WTC11 (cell line): ENCODE measurements at regions not wholly inside any gene's neighbourhood (a gene's known extent, or its start where the extent isn't known, plus 50 kb on each side); places are given as distances from the start of the nearest gene placed in this dataset.

Experiments used
- CREB1 ChIP-seq: sonication (generic); formaldehyde crosslinking; IDR thresholded peaks from 2 replicates; pipeline ENCODE4 v1.8.0; 2023; ENCODE audit warnings: mild to moderate bottlenecking, missing genetic modification reagents
- E2F4 ChIP-seq: sonication (generic); formaldehyde crosslinking; IDR thresholded peaks from 2 replicates; pipeline ENCODE4 v1.8.1; 2022; ENCODE audit warnings: low read depth, mild to moderate bottlenecking, moderate library complexity, missing genetic modification reagents, borderline replicate concordance
- FOXJ3 ChIP-seq: sonication (generic); formaldehyde crosslinking; IDR thresholded peaks from 2 replicates; pipeline ENCODE4 v1.9.0; 2021; ENCODE audit warnings: missing genetic modification reagents, mild to moderate bottlenecking, borderline replicate concordance
- FOXK1 ChIP-seq: sonication (generic); formaldehyde crosslinking; IDR thresholded peaks from 2 replicates; pipeline ENCODE4 v1.8.0; 2022; ENCODE audit warnings: mild to moderate bottlenecking, moderate library complexity, missing genetic modification reagents
- FOXP1 ChIP-seq: sonication (generic); formaldehyde crosslinking; IDR thresholded peaks from 2 replicates; pipeline ENCODE4 v1.8.0; 2022; ENCODE audit warnings: missing genetic modification reagents, mild to moderate bottlenecking, moderate library complexity, borderline replicate concordance
- HMGXB4 ChIP-seq: sonication (generic); formaldehyde crosslinking; IDR thresholded peaks from 2 replicates; pipeline ENCODE4 v1.8.1; 2023; ENCODE audit warnings: mild to moderate bottlenecking, moderate library complexity, missing genetic modification reagents
- OVOL2 ChIP-seq: fragments of 250-450 bp; sonication (Bioruptor Pico); IDR thresholded peaks from 2 replicates; pipeline ENCODE4 v1.9.0; 2021; ENCODE audit warnings: mild to moderate bottlenecking, borderline replicate concordance
- TEAD4 ChIP-seq: sonication (generic); formaldehyde crosslinking; IDR thresholded peaks from 2 replicates; pipeline ENCODE4 v1.8.0; 2022; ENCODE audit warnings: mild to moderate bottlenecking, missing genetic modification reagents
- USF1 ChIP-seq: sonication (generic); formaldehyde crosslinking; IDR thresholded peaks from 2 replicates; pipeline ENCODE4 v1.8.0; 2022; ENCODE audit warnings: mild to moderate bottlenecking, missing genetic modification reagents
- TF ChIP-seq, protein P1 (sequence below): sonication (generic); formaldehyde crosslinking; IDR thresholded peaks from 2 replicates; pipeline ENCODE4 v1.8.1; 2022; ENCODE audit warnings: mild to moderate bottlenecking, missing genetic modification reagents, moderate library complexity, borderline replicate concordance
- TF ChIP-seq, protein P2 (sequence below): fragments of 200-600 bp; IDR thresholded peaks from 2 replicates; pipeline ENCODE4 v1.8.0; 2022; ENCODE audit warnings: antibody characterized with exemption
- TF ChIP-seq, protein P3 (sequence below): sonication (generic); formaldehyde crosslinking; conservative IDR thresholded peaks from 2 replicates; pipeline ENCODE4 v1.8.1; 2023; ENCODE audit warnings: mild to moderate bottlenecking, low read depth, missing genetic modification reagents, moderate library complexity

DNA sequence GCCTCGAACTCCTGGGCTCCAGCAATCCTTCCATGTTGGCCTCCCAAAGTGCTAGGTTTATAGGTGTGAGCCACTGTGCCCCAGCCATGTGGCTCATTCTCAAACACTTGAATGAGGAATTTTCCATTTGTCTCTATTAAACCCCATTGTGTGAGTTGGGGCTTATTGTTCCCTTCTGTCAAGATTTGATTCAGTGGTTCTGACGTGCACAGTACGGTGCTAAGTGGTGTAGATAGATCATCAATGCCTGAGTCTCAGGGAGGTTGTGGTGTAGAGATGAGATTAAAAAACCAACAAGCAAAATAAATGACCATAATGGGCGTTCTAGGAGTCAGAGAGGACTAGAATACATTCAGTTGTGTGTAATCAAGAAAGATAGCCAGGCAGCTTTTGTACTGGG, 335.6 kb downstream of the PRL start:
- TF ChIP-seq, protein P1, sequence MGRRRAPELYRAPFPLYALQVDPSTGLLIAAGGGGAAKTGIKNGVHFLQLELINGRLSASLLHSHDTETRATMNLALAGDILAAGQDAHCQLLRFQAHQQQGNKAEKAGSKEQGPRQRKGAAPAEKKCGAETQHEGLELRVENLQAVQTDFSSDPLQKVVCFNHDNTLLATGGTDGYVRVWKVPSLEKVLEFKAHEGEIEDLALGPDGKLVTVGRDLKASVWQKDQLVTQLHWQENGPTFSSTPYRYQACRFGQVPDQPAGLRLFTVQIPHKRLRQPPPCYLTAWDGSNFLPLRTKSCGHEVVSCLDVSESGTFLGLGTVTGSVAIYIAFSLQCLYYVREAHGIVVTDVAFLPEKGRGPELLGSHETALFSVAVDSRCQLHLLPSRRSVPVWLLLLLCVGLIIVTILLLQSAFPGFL, result no peak
- TF ChIP-seq TEAD4 (CRISPR knock-in tag), result no peak
- no peak for TF ChIP-seq FOXP1 (CRISPR knock-in tag)
- TF ChIP-seq, protein P2, sequence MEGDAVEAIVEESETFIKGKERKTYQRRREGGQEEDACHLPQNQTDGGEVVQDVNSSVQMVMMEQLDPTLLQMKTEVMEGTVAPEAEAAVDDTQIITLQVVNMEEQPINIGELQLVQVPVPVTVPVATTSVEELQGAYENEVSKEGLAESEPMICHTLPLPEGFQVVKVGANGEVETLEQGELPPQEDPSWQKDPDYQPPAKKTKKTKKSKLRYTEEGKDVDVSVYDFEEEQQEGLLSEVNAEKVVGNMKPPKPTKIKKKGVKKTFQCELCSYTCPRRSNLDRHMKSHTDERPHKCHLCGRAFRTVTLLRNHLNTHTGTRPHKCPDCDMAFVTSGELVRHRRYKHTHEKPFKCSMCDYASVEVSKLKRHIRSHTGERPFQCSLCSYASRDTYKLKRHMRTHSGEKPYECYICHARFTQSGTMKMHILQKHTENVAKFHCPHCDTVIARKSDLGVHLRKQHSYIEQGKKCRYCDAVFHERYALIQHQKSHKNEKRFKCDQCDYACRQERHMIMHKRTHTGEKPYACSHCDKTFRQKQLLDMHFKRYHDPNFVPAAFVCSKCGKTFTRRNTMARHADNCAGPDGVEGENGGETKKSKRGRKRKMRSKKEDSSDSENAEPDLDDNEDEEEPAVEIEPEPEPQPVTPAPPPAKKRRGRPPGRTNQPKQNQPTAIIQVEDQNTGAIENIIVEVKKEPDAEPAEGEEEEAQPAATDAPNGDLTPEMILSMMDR, result no peak
- no peak for TF ChIP-seq FOXJ3
- TF ChIP-seq E2F4 (CRISPR knock-in tag), result no peak
- TF ChIP-seq, protein P3, sequence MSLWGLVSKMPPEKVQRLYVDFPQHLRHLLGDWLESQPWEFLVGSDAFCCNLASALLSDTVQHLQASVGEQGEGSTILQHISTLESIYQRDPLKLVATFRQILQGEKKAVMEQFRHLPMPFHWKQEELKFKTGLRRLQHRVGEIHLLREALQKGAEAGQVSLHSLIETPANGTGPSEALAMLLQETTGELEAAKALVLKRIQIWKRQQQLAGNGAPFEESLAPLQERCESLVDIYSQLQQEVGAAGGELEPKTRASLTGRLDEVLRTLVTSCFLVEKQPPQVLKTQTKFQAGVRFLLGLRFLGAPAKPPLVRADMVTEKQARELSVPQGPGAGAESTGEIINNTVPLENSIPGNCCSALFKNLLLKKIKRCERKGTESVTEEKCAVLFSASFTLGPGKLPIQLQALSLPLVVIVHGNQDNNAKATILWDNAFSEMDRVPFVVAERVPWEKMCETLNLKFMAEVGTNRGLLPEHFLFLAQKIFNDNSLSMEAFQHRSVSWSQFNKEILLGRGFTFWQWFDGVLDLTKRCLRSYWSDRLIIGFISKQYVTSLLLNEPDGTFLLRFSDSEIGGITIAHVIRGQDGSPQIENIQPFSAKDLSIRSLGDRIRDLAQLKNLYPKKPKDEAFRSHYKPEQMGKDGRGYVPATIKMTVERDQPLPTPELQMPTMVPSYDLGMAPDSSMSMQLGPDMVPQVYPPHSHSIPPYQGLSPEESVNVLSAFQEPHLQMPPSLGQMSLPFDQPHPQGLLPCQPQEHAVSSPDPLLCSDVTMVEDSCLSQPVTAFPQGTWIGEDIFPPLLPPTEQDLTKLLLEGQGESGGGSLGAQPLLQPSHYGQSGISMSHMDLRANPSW, result no peak
- no peak for TF ChIP-seq FOXK1
- no peak for TF ChIP-seq HMGXB4 (CRISPR knock-in tag)
- no peak for TF ChIP-seq CREB1 (CRISPR knock-in tag)
- TF ChIP-seq USF1 (CRISPR knock-in tag), result no peak
- TF ChIP-seq OVOL2, result no peak
